GM12864 (cell line): ENCODE measurements at regions not wholly inside any gene's neighbourhood (a gene's known extent, or its start where the extent isn't known, plus 50 kb on each side); places are given as distances from the start of the nearest gene placed in this dataset.
A peak's percentile ranks its signal among the peaks of the same experiment; 100 is the strongest.

ENCODE experiments used
- DNase-seq: peaks from one replicate; pipeline ENCODE4 v3.0.0-alpha.2; 2011; ENCODE audit warnings: low read depth
- H3K4me3 ChIP-seq: 2 replicates; pipeline ENCODE4 v1.5.1; 2011; ENCODE audit warnings: mild to moderate bottlenecking, low read depth, low read length, control low read depth
- CTCF ChIP-seq: IDR thresholded peaks from 2 replicates; pipeline ENCODE4 v1.5.1; 2011; ENCODE audit warnings: low read depth, mild to moderate bottlenecking, moderate library complexity, low read length, control low read depth, inconsistent platforms; ENCODE audit errors: missing control alignments

- no peak for TF ChIP-seq CTCF
- no peak for DNase-seq
- H3K4me3 ChIP-seq, result no peak overlapping the region
These were observed 343.0 kb upstream of the TGFBR2 start for GRCh38 chr3:30263238-30263924.

- peak; percentile 27 for TF ChIP-seq CTCF
- no peak overlapping the region for H3K4me3 ChIP-seq
- no peak for DNase-seq
These were observed 342.5 kb upstream of the TGFBR2 start for GRCh38 chr3:30263925-30264313.

- no peak overlapping the region for H3K4me3 ChIP-seq
- TF ChIP-seq CTCF, result no peak
- DNase-seq, result no peak
These were observed 339.9 kb upstream of the TGFBR2 start for GRCh38 chr3:30266524-30266923.

- TF ChIP-seq CTCF, result no peak
- H3K4me3 ChIP-seq, result no peak overlapping the region
These were observed 338.1 kb upstream of the TGFBR2 start for GRCh38 chr3:30268288-30268687.

GRCh38 chr3:30269751-30270445, 336.5 kb upstream of the TGFBR2 start:
- TF ChIP-seq CTCF, result no peak
- no peak overlapping the region for H3K4me3 ChIP-seq
- no peak for DNase-seq

More at GRCh38 chr3:30268288-30268687, 338.1 kb upstream of the TGFBR2 start:
- DNase-seq, result no peak

- DNase-seq, result no peak
- no peak overlapping the region for H3K4me3 ChIP-seq
- no peak for TF ChIP-seq CTCF
These were observed 334.6 kb upstream of the TGFBR2 start for GRCh38 chr3:30271781-30272180.
